ENCODE measurements at regions not wholly inside any gene's neighbourhood (a gene's known extent, or its start where the extent isn't known, plus 50 kb on each side); places are given as distances from the start of the nearest gene placed in this dataset.

DNA sequence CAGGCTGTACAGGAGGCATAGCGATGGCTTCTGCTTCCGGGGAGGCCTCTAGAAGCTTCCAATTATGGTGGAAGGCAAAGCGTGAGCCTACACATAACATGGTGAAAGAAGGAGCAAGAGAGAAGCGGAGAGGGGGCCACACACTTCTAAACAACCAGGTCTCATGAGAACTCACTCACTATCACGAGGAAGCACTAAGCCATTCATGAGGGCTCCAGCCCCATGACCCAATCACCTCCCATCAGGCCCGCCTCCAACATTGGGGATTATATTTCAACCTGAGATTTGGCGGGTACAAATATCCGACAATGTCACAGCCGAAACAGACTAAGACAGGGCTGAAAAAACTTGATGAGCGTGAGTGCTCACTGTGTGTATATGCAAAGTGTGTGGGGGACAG, 89.3 kb upstream of the CNIH3 start:
- Histone ChIP-seq H2BK12ac (ENCODE audit: low read depth, low read length) (no peak overlapping the region), H3K18ac (ENCODE audit: extremely low read depth, low read length) (no peak overlapping the region; the same call in 1 of the 2 replicates), H3K23me2 (ENCODE audit: low read depth, low read length) (no peaks in the 10 kb centered on the region), H3K79me2 (ENCODE audit: control insufficient read depth in 1 of 2, insufficient read depth in 2 of 2, low read length in 2 of 2) (no peaks in the 10 kb centered on the region), H2BK15ac (ENCODE audit: low read length) (no peak overlapping the region), H2BK120ac (replicated peaks; ENCODE audit: low read depth, low read length) (no peak overlapping the region), H3K27ac (ENCODE audit: low read depth, low read length) (no peak overlapping the region), H2AFZ (ENCODE audit: low read length) (peak overlapping the region; percentile 18; the same call in 1 of the 2 replicates), H3K9ac (replicated peaks in 1 of 4; ENCODE audit: extremely low read depth in 1 of 4, low read depth in 3 of 4, low read length in 3 of 4) (no peak overlapping the region), H3K9me3 (ENCODE audit: insufficient read depth in 2 of 2, low read depth in 1 of 2, low read length in 1 of 2) (no peaks in the 10 kb centered on the region), H2BK5ac (ENCODE audit: low read depth, low read length) (no peak overlapping the region), H3K36me3 (ENCODE audit: control insufficient read depth in 2 of 4, insufficient read depth in 4 of 4, low read length in 3 of 4) (no peaks in the 10 kb centered on the region), H3K79me1 (ENCODE audit: low read depth, low read length) (no peaks in the 10 kb centered on the region), H3K23ac (ENCODE audit: insufficient read length) (no peak overlapping the region), H4K91ac (replicated peaks; ENCODE audit: insufficient read length, low read length) (no peak overlapping the region), H3K4me3 (ENCODE audit: extremely low read depth in 1 of 4, insufficient read depth in 2 of 4, low read depth in 3 of 4, low read length in 4 of 4) (no peak overlapping the region), H2BK20ac (ENCODE audit: low read length) (no peak overlapping the region), H3K4me1 (replicated peaks in 1 of 4; ENCODE audit: control insufficient read depth in 3 of 4, insufficient read depth in 4 of 4, low read length in 3 of 4) (peaks cover 0 to 4% (median 2%) of the 10 kb centered on the region in 4 experiments; a peak in 2 of 7 replicates), H3K4ac (replicated peaks; ENCODE audit: insufficient read length, low read depth, low read length) (no peak overlapping the region), H3K4me2 (ENCODE audit: insufficient read depth in 1 of 2, low read depth in 2 of 2, low read length in 2 of 2) (no peak overlapping the region), H2AK5ac (ENCODE audit: low read depth, low read length) (no peak overlapping the region), H3K14ac (ENCODE audit: insufficient read length) (no peak overlapping the region), H4K20me1 (replicated peaks in 1 of 2; ENCODE audit: control insufficient read depth in 1 of 2, insufficient read depth in 2 of 2, low read length in 2 of 2) (no peaks in the 10 kb centered on the region), H3K27me3 (replicated peaks in 1 of 4; ENCODE audit: control insufficient read depth in 3 of 4, extremely low read depth in 1 of 4, insufficient read depth in 3 of 4, low read length in 3 of 4) (no peaks in the 10 kb centered on the region), H4K8ac (ENCODE audit: extremely low read depth, insufficient read depth, low read length) (no peak overlapping the region), H3K56ac (replicated peaks; ENCODE audit: insufficient read length, low read depth, low read length) (no peak overlapping the region), H4K5ac (ENCODE audit: insufficient read length, low read depth, low read length) (no peak overlapping the region)
- no peak for TF ChIP-seq YY1 (IDR thresholded peaks at IDR 0.05; ENCODE audit: low read depth, low read length)
- ChIA-PET CTCF (ENCODE audit: partially characterized antibody) (interaction anchor here (0.8 to 3.5 kb wide), 7 partner anchors 13 to 382 kb away, joined by 3 to 41 read pairs (median 3); partner anchors contain the start of gene CNIH3), POLR2A (ENCODE audit: partially characterized antibody) (no interaction called here)
- FAIRE-seq (no peak), DNase-seq (ENCODE audit: low read depth in 1 of 2, low spot score in 2 of 2) (no peak)
- WGBS, 2 experiments (ENCODE audit: extremely low coverage in 1 of 2, insufficient coverage in 1 of 2, insufficient read length in 1 of 2, insufficient replicate concordance in 2 of 2, low coverage in 1 of 2, low lambda C conversion rate in 2 of 2, missing lambda C conversion rate in 1 of 2), result 89% methylated on average over 10 of the region's 10 CpGs; no CpG with 5 or more reads in 1 of the 2 experiments

Data from H1 (cell line).